BE2C (cell line): ENCODE measurements at regions not wholly inside any gene's neighbourhood (a gene's known extent, or its start where the extent isn't known, plus 50 kb on each side); places are given as distances from the start of the nearest gene placed in this dataset.
"Not testable (repeated sequence)": the region's sequence is repeated elsewhere in the genome, so short reads cannot be mapped to it uniquely, and the experiment has no call there.

Source experiments
- DNase-seq: peaks from one replicate; pipeline ENCODE4 v3.0.0-alpha.2; 2020
- H3K27me3 ChIP-seq: fragments of 250-450 bp; sonication (Bioruptor Pico); 2 replicates; pipeline ENCODE4 v1.5.1; 2020; ENCODE audit warnings: mild to moderate bottlenecking
- H3K36me3 ChIP-seq: fragments of 250-450 bp; sonication (Bioruptor Pico); 2 replicates; pipeline ENCODE4 v1.5.1; 2020; ENCODE audit warnings: mild to moderate bottlenecking
- H3K4me1 ChIP-seq: fragments of 250-450 bp; sonication (Bioruptor Pico); 2 replicates; pipeline ENCODE4 v1.5.1; 2020
- H3K4me3 ChIP-seq: 2 replicates; pipeline ENCODE4 v1.5.1; 2011; ENCODE audit warnings: low read depth, low read length
- H3K9me3 ChIP-seq: fragments of 250-450 bp; sonication (Bioruptor Pico); 2 replicates; pipeline ENCODE4 v1.5.1; 2020
- TF ChIP-seq, protein P1 (sequence below): IDR thresholded peaks from 2 replicates; pipeline ENCODE4 v1.5.1; 2012; ENCODE audit warnings: mild to moderate bottlenecking, low read depth, low read length

DNA sequence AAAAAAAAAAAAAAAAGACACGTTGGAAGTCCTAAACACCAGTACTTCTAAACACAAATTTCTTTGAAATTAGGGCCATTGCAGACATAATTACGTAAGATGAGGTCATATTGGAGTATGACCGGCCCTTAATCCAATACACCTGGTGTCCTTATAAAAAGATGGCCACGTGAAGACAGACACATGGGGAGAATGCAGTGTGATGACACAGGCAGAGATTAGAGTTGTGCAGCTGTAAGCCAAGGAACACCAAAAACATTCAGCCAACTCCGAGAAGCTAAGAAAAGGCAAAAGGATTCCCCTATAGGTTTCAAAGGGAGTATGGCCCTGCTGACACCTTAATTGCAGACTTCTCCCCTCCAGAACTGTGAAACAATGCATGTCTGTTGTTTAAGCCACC lies 379.0 kb upstream of the PDZRN3 start:
- Histone ChIP-seq H3K36me3 (no peaks in the 10 kb centered on the region), H3K4me1 (no peaks in the 10 kb centered on the region), H3K27me3 (no peaks in the 10 kb centered on the region), H3K9me3 (no peaks in the 10 kb centered on the region), H3K4me3 (no peak overlapping the region)
- no peak for DNase-seq
- TF ChIP-seq, protein P1, sequence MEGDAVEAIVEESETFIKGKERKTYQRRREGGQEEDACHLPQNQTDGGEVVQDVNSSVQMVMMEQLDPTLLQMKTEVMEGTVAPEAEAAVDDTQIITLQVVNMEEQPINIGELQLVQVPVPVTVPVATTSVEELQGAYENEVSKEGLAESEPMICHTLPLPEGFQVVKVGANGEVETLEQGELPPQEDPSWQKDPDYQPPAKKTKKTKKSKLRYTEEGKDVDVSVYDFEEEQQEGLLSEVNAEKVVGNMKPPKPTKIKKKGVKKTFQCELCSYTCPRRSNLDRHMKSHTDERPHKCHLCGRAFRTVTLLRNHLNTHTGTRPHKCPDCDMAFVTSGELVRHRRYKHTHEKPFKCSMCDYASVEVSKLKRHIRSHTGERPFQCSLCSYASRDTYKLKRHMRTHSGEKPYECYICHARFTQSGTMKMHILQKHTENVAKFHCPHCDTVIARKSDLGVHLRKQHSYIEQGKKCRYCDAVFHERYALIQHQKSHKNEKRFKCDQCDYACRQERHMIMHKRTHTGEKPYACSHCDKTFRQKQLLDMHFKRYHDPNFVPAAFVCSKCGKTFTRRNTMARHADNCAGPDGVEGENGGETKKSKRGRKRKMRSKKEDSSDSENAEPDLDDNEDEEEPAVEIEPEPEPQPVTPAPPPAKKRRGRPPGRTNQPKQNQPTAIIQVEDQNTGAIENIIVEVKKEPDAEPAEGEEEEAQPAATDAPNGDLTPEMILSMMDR = no peak

DNA sequence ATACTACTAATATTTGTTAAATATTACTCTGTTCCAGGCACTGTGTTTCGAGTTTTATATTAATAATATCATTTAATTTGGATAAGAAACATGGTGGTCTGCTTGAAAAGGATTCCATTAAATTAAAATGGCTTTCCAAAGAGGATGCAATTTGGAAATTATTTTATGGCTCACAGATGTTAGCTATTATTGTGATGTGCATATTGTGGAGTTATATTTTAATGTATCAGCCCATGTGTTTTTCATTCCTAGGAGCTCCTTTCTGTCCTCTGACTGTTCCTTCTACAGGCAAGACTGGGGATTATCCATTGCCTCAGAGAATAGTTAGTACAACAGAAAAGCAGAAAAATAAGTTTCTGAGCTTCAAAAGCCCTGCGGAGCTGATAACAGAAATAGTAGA lies 376.7 kb upstream of the PDZRN3 start:
- no peak overlapping the region for H3K4me3 ChIP-seq
- TF ChIP-seq, protein P1 = no peak

DNA sequence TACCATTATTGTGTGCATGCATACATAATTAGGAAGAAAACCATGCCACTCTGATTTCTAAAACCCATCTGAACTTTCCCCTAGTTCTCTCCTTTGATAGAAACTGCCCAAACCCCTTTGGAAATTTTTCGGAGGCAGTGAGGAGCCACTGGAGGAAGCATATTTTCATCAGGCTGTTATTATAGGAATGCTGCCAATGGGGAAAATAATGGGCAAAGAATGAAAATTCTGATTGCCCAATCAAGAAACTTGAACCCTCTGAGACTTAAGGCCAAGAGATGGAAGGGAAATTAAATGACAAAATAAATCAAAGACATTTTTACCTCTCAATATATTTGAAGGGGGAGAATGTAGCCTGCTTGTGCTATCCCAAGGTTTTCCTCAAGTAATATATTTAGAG lies 376.0 kb upstream of the PDZRN3 start:
- H3K9me3 ChIP-seq = no peaks in the 10 kb centered on the region
- TF ChIP-seq, protein P1 = no peak
- H3K27me3 ChIP-seq = no peaks in the 10 kb centered on the region
- no peak overlapping the region for H3K4me3 ChIP-seq
- no peak for DNase-seq
- H3K4me1 ChIP-seq = no peaks in the 10 kb centered on the region
- no peaks in the 10 kb centered on the region for H3K36me3 ChIP-seq

More for the DNA sequence above, 376.7 kb upstream of the PDZRN3 start:
- no peak for DNase-seq
- Histone ChIP-seq H3K36me3 (no peaks in the 10 kb centered on the region), H3K4me1 (no peaks in the 10 kb centered on the region), H3K27me3 (no peaks in the 10 kb centered on the region), H3K9me3 (no peaks in the 10 kb centered on the region)

DNA sequence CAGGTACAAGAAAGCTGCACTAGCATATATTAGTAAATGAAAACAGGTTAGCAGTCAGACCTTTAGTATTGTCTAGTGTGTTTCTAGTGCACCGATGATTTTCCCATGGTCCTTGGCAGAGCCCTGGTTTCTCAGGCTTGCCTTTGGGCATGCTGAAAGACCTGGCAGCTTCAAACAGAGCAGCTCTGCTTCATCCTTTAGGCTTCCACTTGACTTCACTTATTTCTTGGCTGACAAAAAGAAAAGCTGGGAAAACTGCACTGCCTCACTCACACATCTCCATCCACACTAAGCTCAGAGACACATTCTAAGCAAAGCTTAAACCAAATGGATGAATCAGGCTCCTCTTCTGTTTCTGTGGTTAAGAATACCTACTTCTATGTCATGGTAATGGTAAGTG lies 374.8 kb upstream of the PDZRN3 start:
- Histone ChIP-seq H3K4me3 (no peak overlapping the region), H3K4me1 (no peaks in the 10 kb centered on the region), H3K27me3 (no peaks in the 10 kb centered on the region), H3K9me3 (no peaks in the 10 kb centered on the region), H3K36me3 (no peaks in the 10 kb centered on the region)
- no peak for DNase-seq
- TF ChIP-seq, protein P1 = no peak

DNA sequence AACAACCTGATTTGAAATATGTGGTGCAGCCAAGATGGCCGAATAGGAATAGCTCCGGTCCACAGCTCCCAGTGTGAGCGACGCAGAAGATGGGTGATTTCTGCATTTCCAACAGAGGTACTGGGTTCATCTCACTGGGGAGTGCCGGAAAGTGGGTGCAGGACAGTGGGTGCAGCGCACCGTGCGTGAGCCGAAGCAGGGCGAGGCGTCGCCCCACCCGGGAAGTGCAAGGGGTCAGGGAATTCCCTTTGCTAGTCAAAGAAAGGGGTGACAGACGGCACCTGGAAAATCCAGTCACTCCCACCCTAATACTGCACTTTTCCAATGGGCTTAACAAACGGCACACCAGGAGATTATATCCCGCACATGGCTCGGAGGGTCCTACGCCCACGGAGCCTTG lies 365.9 kb upstream of the PDZRN3 start:
- H3K27me3 ChIP-seq, H3K4me3 ChIP-seq, DNase-seq, H3K9me3 ChIP-seq, H3K36me3 ChIP-seq, H3K4me1 ChIP-seq: not testable (repeated sequence)

DNA sequence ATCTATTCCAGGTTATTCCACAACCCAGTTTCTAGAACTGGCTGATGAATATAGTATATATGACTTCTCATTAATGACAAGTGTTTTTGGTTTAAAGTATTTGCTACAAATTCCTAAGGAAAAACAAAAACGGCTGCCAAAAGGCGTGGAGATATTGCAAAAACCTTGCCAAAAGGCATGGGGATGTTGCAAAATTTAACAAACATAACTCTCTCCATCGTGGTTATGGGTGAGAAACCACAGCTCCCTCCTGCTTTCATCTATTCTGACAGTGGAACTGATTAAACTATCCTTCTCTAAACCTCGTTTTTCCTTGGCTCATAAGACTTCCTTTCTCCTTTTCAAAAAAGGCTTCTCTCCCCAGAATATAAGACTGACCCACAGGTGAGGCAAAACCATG lies 342.0 kb upstream of the PDZRN3 start:
- H3K27me3 ChIP-seq = no peaks in the 10 kb centered on the region
- TF ChIP-seq, protein P1 = no peak
- DNase-seq = no peak
- no peaks in the 10 kb centered on the region for H3K36me3 ChIP-seq
- no peaks in the 10 kb centered on the region for H3K4me1 ChIP-seq
- H3K4me3 ChIP-seq = no peak overlapping the region
- no peaks in the 10 kb centered on the region for H3K9me3 ChIP-seq

DNA sequence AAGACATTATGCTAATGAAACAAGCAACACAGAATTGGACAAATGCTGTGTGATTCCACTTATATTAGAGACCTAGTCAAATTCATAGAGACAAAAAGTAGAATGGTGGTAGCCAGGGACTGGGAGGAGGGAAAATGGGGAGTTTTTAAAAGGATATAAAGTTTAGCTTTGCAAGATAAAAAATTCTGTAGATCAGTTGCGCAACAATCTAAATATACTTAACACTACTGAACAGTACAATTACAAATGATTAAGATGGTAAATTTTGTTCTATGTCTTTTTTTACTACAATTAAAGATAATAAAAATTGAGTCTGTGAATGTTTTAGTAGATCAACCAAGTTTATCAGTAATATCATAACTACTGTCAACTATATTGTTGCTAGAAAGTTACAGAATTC lies 340.1 kb upstream of the PDZRN3 start:
- Histone ChIP-seq H3K4me3 (no peak overlapping the region), H3K9me3 (no peaks in the 10 kb centered on the region), H3K36me3 (no peaks in the 10 kb centered on the region), H3K4me1 (no peaks in the 10 kb centered on the region), H3K27me3 (no peaks in the 10 kb centered on the region)
- DNase-seq = no peak
- TF ChIP-seq, protein P1 = no peak
